ENCODE measurements at regions not wholly inside any gene's neighbourhood (a gene's known extent, or its start where the extent isn't known, plus 50 kb on each side); places are given as distances from the start of the nearest gene placed in this dataset.

- peaks cover 6% of the 10 kb centered on the region for H3K27me3 Mint-ChIP-seq
- ATAC-seq (ENCODE audit: low read depth) (no peak), DNase-seq (no peak)
- H3K4me1 Mint-ChIP-seq, result no peaks in the 10 kb centered on the region
- POLR2A ChIA-PET, result no interaction called here
- H3K4me3 Mint-ChIP-seq, result no peak overlapping the region
- H3K36me3 Mint-ChIP-seq, result no peaks in the 10 kb centered on the region
- H3K9me3 Mint-ChIP-seq, result no peaks in the 10 kb centered on the region
- no peak overlapping the region for H3K27ac Mint-ChIP-seq
These were observed 54.6 kb upstream of the CSF3R start for GRCh38 chr1:36537190-36537768.

- H3K27me3 Mint-ChIP-seq, result peaks cover 6% of the 10 kb centered on the region
- no peak for DNase-seq
- POLR2A ChIA-PET, result no interaction called here
- H3K36me3 Mint-ChIP-seq, result no peaks in the 10 kb centered on the region
- H3K4me1 Mint-ChIP-seq, result no peaks in the 10 kb centered on the region
- H3K4me3 Mint-ChIP-seq, result no peak overlapping the region
- no peaks in the 10 kb centered on the region for H3K9me3 Mint-ChIP-seq
- ATAC-seq (ENCODE audit: low read depth), result no peak
- no peak overlapping the region for H3K27ac Mint-ChIP-seq
These were observed 54.0 kb upstream of the CSF3R start for GRCh38 chr1:36536727-36537126.

GRCh38 chr1:36534711-36535412 lies 52.1 kb upstream of the CSF3R start:
- H3K9me3 Mint-ChIP-seq, result no peaks in the 10 kb centered on the region
- POLR2A ChIA-PET, result no interaction called here
- no peak overlapping the region for H3K4me3 Mint-ChIP-seq
- ATAC-seq (ENCODE audit: low read depth) (no peak), DNase-seq (no peak)
- H3K36me3 Mint-ChIP-seq, result no peaks in the 10 kb centered on the region
- H3K27me3 Mint-ChIP-seq, result peaks cover 7% of the 10 kb centered on the region
- no peaks in the 10 kb centered on the region for H3K4me1 Mint-ChIP-seq
- no peak overlapping the region for H3K27ac Mint-ChIP-seq

GRCh38 chr1:36533897-36534296 lies 51.2 kb upstream of the CSF3R start:
- no peaks in the 10 kb centered on the region for H3K36me3 Mint-ChIP-seq
- DNase-seq (no peak), ATAC-seq (ENCODE audit: low read depth) (no peak)
- no peaks in the 10 kb centered on the region for H3K4me1 Mint-ChIP-seq
- H3K27ac Mint-ChIP-seq, result no peak overlapping the region
- no peaks in the 10 kb centered on the region for H3K9me3 Mint-ChIP-seq
- H3K4me3 Mint-ChIP-seq, result no peak overlapping the region
- POLR2A ChIA-PET, result no interaction called here
- peaks cover 9% of the 10 kb centered on the region for H3K27me3 Mint-ChIP-seq

GRCh38 chr1:36532810-36533401 lies 50.2 kb upstream of the CSF3R start:
- H3K4me3 Mint-ChIP-seq, result no peak overlapping the region
- no peak overlapping the region for H3K27ac Mint-ChIP-seq
- H3K27me3 Mint-ChIP-seq, result peaks cover 9% of the 10 kb centered on the region
- H3K9me3 Mint-ChIP-seq, result no peaks in the 10 kb centered on the region
- H3K4me1 Mint-ChIP-seq, result no peaks in the 10 kb centered on the region
- no peak for DNase-seq
- H3K36me3 Mint-ChIP-seq, result no peaks in the 10 kb centered on the region
- POLR2A ChIA-PET, result no interaction called here
- ATAC-seq (ENCODE audit: low read depth), result no peak
